Hepatocyte (in vitro differentiated cells): ENCODE measurements at regions not wholly inside any gene's neighbourhood (a gene's known extent, or its start where the extent isn't known, plus 50 kb on each side); places are given as distances from the start of the nearest gene placed in this dataset.

ENCODE experiments used
- DNase-seq: peaks from one replicate; pipeline ENCODE4 v3.0.0-alpha.2; 2016; ENCODE audit warnings: low spot score
- H2AFZ ChIP-seq: fragments of 200-600 bp; sonication (generic); 2 replicates; pipeline ENCODE4 v1.6.0; 2016; ENCODE audit warnings: antibody characterized with exemption, mild to moderate bottlenecking
- H3K27ac ChIP-seq: fragments of 200-600 bp; sonication (generic); 2 replicates; pipeline ENCODE4 v1.5.1; 2016; ENCODE audit warnings: mild to moderate bottlenecking
- H3K27me3 ChIP-seq: fragments of 200-600 bp; sonication (generic); 2 replicates; pipeline ENCODE4 v1.6.1; 2016
- H3K36me3 ChIP-seq: fragments of 200-600 bp; sonication (generic); replicated peaks from 2 replicates; pipeline ENCODE4 v1.5.1; 2016; ENCODE audit warnings: low read depth; ENCODE audit not compliant: insufficient read depth
- H3K4me1 ChIP-seq: fragments of 200-600 bp; sonication (generic); 2 replicates; pipeline ENCODE4 v1.5.1; 2016; ENCODE audit warnings: mild to moderate bottlenecking, moderate library complexity; ENCODE audit not compliant: insufficient read depth
- H3K4me2 ChIP-seq: fragments of 200-600 bp; sonication (generic); 2 replicates; pipeline ENCODE4 v1.6.0; 2016
- H3K4me3 ChIP-seq: fragments of 200-600 bp; sonication (generic); 2 replicates; pipeline ENCODE4 v1.5.1; 2016; ENCODE audit warnings: mild to moderate bottlenecking
- H3K79me2 ChIP-seq: fragments of 200-600 bp; sonication (generic); 2 replicates; pipeline ENCODE4 v1.6.0; 2017; ENCODE audit warnings: mild to moderate bottlenecking
- H3K9me2 ChIP-seq: fragments of 200-600 bp; sonication (generic); replicated peaks from 2 replicates; pipeline ENCODE4 v1.6.0; 2017; ENCODE audit warnings: mild to moderate bottlenecking; ENCODE audit not compliant: insufficient read depth
- H3K9me3 ChIP-seq: fragments of 200-600 bp; sonication (generic); 2 replicates; pipeline ENCODE4 v1.5.1; 2016; ENCODE audit warnings: low read depth, mild to moderate bottlenecking
- H4K20me1 ChIP-seq: fragments of 200-600 bp; sonication (generic); 2 replicates; pipeline ENCODE4 v1.6.0; 2016; ENCODE audit warnings: mild to moderate bottlenecking; ENCODE audit not compliant: insufficient read depth, poor library complexity, severe bottlenecking
- EZH2 ChIP-seq: fragments of 200-600 bp; sonication (generic); IDR thresholded peaks from 2 replicates; pipeline ENCODE4 v1.6.1; 2016; ENCODE audit warnings: antibody characterized with exemption, mild to moderate bottlenecking, borderline replicate concordance
- EZH2phosphoT487 ChIP-seq: fragments of 200-600 bp; sonication (generic); IDR thresholded peaks from one replicate; pipeline ENCODE4 v1.6.1; 2018; ENCODE audit warnings: antibody characterized with exemption, mild to moderate bottlenecking, low read depth, moderate library complexity; ENCODE audit not compliant: unreplicated experiment, severe bottlenecking
- WGBS: methylation state at CpG from one replicate; pipeline ENCODE4 v1.1.6; 2016; ENCODE audit warnings: low lambda C conversion rate; ENCODE audit errors: missing lambda C conversion rate; 5-methylcytosine and 5-hydroxymethylcytosine counted together
- TF ChIP-seq, protein P1 (sequence below): fragments of 200-600 bp; sonication (generic); IDR thresholded peaks from 2 replicates; pipeline ENCODE4 v1.5.1; 2016; ENCODE audit warnings: antibody characterized with exemption, mild to moderate bottlenecking; ENCODE audit not compliant: poor library complexity

DNA sequence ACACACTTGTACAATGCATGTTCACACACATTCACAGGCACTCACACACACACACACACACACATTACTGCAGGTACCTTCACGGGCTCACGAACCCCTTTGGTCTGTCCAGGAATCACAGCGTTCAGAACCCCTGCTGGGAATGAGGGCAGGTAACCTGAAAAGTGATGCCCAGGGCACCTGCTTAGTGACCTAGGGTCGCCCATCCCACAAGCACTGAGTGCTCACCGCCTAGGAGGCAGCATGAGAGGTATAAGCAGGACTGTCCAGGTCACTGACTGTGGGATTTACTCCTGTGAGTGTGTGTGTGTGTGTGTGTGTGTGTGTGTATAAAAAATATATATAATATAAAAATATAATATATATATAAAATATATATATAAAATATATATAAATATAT lies 150.9 kb downstream of the GALR1 start:
- H3K36me3 ChIP-seq, result no peaks in the 10 kb centered on the region
- WGBS, result 91% methylated on average over 5 of the region's 5 CpGs

DNA sequence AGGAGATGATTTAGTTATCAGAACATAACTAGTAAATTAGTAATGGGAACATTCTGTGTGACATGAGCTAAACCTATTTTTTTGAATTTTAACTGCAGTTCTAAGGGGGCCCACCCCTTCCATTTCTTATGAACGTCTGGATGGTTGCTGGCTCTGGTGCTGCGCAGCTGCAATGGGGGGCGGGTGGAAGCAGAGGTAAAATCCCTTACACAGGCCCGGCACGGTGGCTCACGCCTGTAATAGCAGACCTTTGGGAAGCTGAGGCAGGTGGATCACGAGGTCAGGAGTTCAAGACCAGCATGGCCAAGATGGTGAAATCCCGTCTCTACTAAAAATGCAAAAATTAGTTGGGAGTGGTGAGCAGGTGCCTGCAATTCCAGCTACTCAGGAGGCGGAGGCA lies 151.5 kb downstream of the GALR1 start:
- WGBS, result 86% methylated on average over 9 of the region's 9 CpGs
- H3K36me3 ChIP-seq, result no peaks in the 10 kb centered on the region
- no peak for DNase-seq
- H3K4me2 ChIP-seq, result no peak overlapping the region
- H3K27me3 ChIP-seq, result no peaks in the 10 kb centered on the region
- H3K9me3 ChIP-seq, result no peaks in the 10 kb centered on the region
- TF ChIP-seq EZH2 (no peak), EZH2phosphoT487 (no peak)
- TF ChIP-seq, protein P1, sequence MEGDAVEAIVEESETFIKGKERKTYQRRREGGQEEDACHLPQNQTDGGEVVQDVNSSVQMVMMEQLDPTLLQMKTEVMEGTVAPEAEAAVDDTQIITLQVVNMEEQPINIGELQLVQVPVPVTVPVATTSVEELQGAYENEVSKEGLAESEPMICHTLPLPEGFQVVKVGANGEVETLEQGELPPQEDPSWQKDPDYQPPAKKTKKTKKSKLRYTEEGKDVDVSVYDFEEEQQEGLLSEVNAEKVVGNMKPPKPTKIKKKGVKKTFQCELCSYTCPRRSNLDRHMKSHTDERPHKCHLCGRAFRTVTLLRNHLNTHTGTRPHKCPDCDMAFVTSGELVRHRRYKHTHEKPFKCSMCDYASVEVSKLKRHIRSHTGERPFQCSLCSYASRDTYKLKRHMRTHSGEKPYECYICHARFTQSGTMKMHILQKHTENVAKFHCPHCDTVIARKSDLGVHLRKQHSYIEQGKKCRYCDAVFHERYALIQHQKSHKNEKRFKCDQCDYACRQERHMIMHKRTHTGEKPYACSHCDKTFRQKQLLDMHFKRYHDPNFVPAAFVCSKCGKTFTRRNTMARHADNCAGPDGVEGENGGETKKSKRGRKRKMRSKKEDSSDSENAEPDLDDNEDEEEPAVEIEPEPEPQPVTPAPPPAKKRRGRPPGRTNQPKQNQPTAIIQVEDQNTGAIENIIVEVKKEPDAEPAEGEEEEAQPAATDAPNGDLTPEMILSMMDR, result no peak
- H3K9me2 ChIP-seq, result no peaks in the 10 kb centered on the region
- no peaks in the 10 kb centered on the region for H3K79me2 ChIP-seq
- H3K4me3 ChIP-seq, result no peak overlapping the region
- no peak overlapping the region for H2AFZ ChIP-seq
- no peaks in the 10 kb centered on the region for H4K20me1 ChIP-seq
- H3K4me1 ChIP-seq, result peaks cover 5% of the 10 kb centered on the region
- no peak overlapping the region for H3K27ac ChIP-seq

More for the DNA sequence above, 150.9 kb downstream of the GALR1 start:
- no peak overlapping the region for H3K4me2 ChIP-seq
- no peak overlapping the region for H3K27ac ChIP-seq
- TF ChIP-seq EZH2phosphoT487, result no peak
- TF ChIP-seq, protein P1, result no peak
- TF ChIP-seq EZH2, result no peak
- H3K79me2 ChIP-seq, result no peaks in the 10 kb centered on the region
- no peaks in the 10 kb centered on the region for H3K27me3 ChIP-seq
- H3K4me3 ChIP-seq, result no peak overlapping the region
- no peaks in the 10 kb centered on the region for H4K20me1 ChIP-seq
- DNase-seq, result no peak
- no peaks in the 10 kb centered on the region for H3K9me2 ChIP-seq
- H3K9me3 ChIP-seq, result no peaks in the 10 kb centered on the region
- H2AFZ ChIP-seq, result no peak overlapping the region
- H3K4me1 ChIP-seq, result peaks cover 5% of the 10 kb centered on the region

DNA sequence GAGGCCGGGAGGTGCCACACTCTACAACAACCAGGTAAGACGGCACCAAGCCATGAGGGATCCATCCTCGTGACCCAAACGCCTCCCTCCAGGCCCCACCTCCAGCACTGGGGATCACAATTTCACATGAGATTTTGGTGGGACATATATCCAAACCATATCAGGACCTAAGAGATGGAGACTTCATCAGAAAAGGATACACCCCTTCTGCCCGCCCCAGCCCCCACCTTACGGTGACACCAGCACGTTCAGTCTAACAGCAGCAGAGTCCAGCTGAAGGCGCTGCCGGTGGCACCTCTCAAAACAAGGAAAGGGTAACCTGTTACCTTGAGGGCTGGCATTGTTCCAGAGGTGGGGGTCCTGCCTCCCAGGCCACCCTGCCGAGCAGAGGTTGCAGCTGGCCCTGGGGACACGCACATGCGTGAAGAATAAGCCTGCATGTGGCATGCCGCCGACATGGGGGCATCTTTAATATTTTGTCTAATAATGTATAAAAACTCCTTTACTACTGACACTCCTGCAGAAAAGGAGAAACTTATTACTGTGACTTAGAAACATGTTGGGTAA lies 154.4 kb downstream of the GALR1 start:
- TF ChIP-seq, protein P1, result no peak
- TF ChIP-seq EZH2phosphoT487 (no peak), EZH2 (no peak)
- no peak overlapping the region for H3K4me3 ChIP-seq
- H3K36me3 ChIP-seq, result no peaks in the 10 kb centered on the region
- H3K9me3 ChIP-seq, result no peaks in the 10 kb centered on the region
- no peaks in the 10 kb centered on the region for H4K20me1 ChIP-seq
- H3K4me1 ChIP-seq, result no peaks in the 10 kb centered on the region
- no peaks in the 10 kb centered on the region for H3K9me2 ChIP-seq
- no peak overlapping the region for H2AFZ ChIP-seq
- H3K27ac ChIP-seq, result no peak overlapping the region
- 91% methylated on average over 14 of the region's 14 CpGs for WGBS
- no peaks in the 10 kb centered on the region for H3K79me2 ChIP-seq
- H3K4me2 ChIP-seq, result no peak overlapping the region
- no peak for DNase-seq
- H3K27me3 ChIP-seq, result no peaks in the 10 kb centered on the region
